ENCODE measurements at regions not wholly inside any gene's neighbourhood (a gene's known extent, or its start where the extent isn't known, plus 50 kb on each side); places are given as distances from the start of the nearest gene placed in this dataset.

GRCh38 chr2:136448432-136448831 lies 316.9 kb upstream of the THSD7B start:
- no peaks in the 10 kb centered on the region for H3K9me3 Mint-ChIP-seq
- H3K27ac Mint-ChIP-seq = no peak overlapping the region
- no peak overlapping the region for H3K4me3 Mint-ChIP-seq
- no peak for TF ChIP-seq CTCF (IDR thresholded peaks at IDR 0.05; ENCODE audit: unreplicated experiment)
- no peaks in the 10 kb centered on the region for H3K4me1 Mint-ChIP-seq
- no peak for DNase-seq (ENCODE audit: low spot score in 2 of 2, unreplicated experiment in 2 of 2)
- peaks cover 45% of the 10 kb centered on the region for H3K27me3 Mint-ChIP-seq (ENCODE audit: low read depth)
- no peaks in the 10 kb centered on the region for H3K36me3 Mint-ChIP-seq

- Mint-ChIP-seq H3K9me3 (no peaks in the 10 kb centered on the region), H3K36me3 (no peaks in the 10 kb centered on the region), H3K27ac (no peak overlapping the region), H3K4me1 (no peaks in the 10 kb centered on the region), H3K27me3 (ENCODE audit: low read depth) (peaks cover 39% of the 10 kb centered on the region), H3K4me3 (no peak overlapping the region)
- DNase-seq (ENCODE audit: low spot score in 2 of 2, unreplicated experiment in 2 of 2) = no peak
- no peak for TF ChIP-seq CTCF (IDR thresholded peaks at IDR 0.05; ENCODE audit: unreplicated experiment)
These were observed 321.0 kb upstream of the THSD7B start for GRCh38 chr2:136444323-136444722.

- Mint-ChIP-seq H3K9me3 (no peaks in the 10 kb centered on the region), H3K27me3 (ENCODE audit: low read depth) (peaks cover 40% of the 10 kb centered on the region), H3K36me3 (no peaks in the 10 kb centered on the region), H3K4me1 (peaks cover 3% of the 10 kb centered on the region), H3K4me3 (no peak overlapping the region), H3K27ac (no peak overlapping the region)
- no peak for DNase-seq (ENCODE audit: low spot score in 2 of 2, unreplicated experiment in 2 of 2)
- TF ChIP-seq CTCF (IDR thresholded peaks at IDR 0.05; ENCODE audit: unreplicated experiment) = no peak
These were observed 321.7 kb upstream of the THSD7B start for GRCh38 chr2:136443661-136444060.

GRCh38 chr2:136441979-136442714 lies 323.2 kb upstream of the THSD7B start:
- H3K27me3 Mint-ChIP-seq (ENCODE audit: low read depth) = peaks cover 37% of the 10 kb centered on the region
- no peak overlapping the region for H3K27ac Mint-ChIP-seq
- no peaks in the 10 kb centered on the region for H3K36me3 Mint-ChIP-seq
- no peak for DNase-seq (ENCODE audit: low spot score in 2 of 2, unreplicated experiment in 2 of 2)
- peaks cover 3% of the 10 kb centered on the region for H3K4me1 Mint-ChIP-seq
- H3K4me3 Mint-ChIP-seq = no peak overlapping the region
- H3K9me3 Mint-ChIP-seq = no peaks in the 10 kb centered on the region
- no peak for TF ChIP-seq CTCF (IDR thresholded peaks at IDR 0.05; ENCODE audit: unreplicated experiment)

GRCh38 chr2:136439064-136439676 lies 321.2 kb upstream of the CXCR4 start:
- Mint-ChIP-seq H3K4me1 (peaks cover 3% of the 10 kb centered on the region), H3K9me3 (no peaks in the 10 kb centered on the region), H3K36me3 (no peaks in the 10 kb centered on the region), H3K27ac (no peak overlapping the region), H3K27me3 (ENCODE audit: low read depth) (peaks cover 41% of the 10 kb centered on the region), H3K4me3 (no peak overlapping the region)
- no peak for TF ChIP-seq CTCF (IDR thresholded peaks at IDR 0.05; ENCODE audit: unreplicated experiment)
- no peak for DNase-seq (ENCODE audit: low spot score in 2 of 2, unreplicated experiment in 2 of 2)

Measured in mesothelial cell of epicardium (in vitro differentiated cells).